Vagina (tissue), 2 donors: ENCODE measurements at regions not wholly inside any gene's neighbourhood (a gene's known extent, or its start where the extent isn't known, plus 50 kb on each side); places are given as distances from the start of the nearest gene placed in this dataset.

Experiments used
- DNase-seq, 2 donors: peaks; one replicate each; pipeline ENCODE4 v3.0.0-alpha.2; 2017; ENCODE audit errors: extremely low spot score in 2 of 2
- H3K27ac ChIP-seq: fragments of 200-600 bp; sonication (generic); one replicate; pipeline ENCODE4 v1.5.1; 2019
- H3K27me3 ChIP-seq: fragments of 200-600 bp; sonication (generic); one replicate; pipeline ENCODE4 v1.5.1; 2019
- H3K36me3 ChIP-seq, 2 donors: fragments of 200-600 bp; sonication (generic); one replicate each; pipeline ENCODE4 v1.5.1; 2017 to 2019
- H3K4me1 ChIP-seq: fragments of 200-600 bp; sonication (generic); one replicate; pipeline ENCODE4 v1.5.1; 2019
- H3K4me3 ChIP-seq, 2 donors: fragments of 200-600 bp; sonication (generic); 1 replicate in 1 of 2; 2 replicates in 1 of 2; pipeline ENCODE4 v1.5.1; 2016 to 2019
- H3K9me3 ChIP-seq: fragments of 200-600 bp; sonication (generic); one replicate; pipeline ENCODE4 v1.5.1; 2019
- CTCF ChIP-seq, 3 experiments: fragments of 450-650 bp in 2 of 3; fragments of 200-600 bp in 1 of 3; sonication (generic) in 1 of 3; IDR thresholded peaks; one replicate each; pipeline ENCODE4 v1.5.1; 2017 to 2019; ENCODE audit warnings: antibody characterized with exemption in 3 of 3, mild to moderate bottlenecking in 2 of 3, moderate library complexity in 2 of 3
- POLR2A ChIP-seq, 2 donors: fragments of 450-650 bp; IDR thresholded peaks; one replicate each; pipeline ENCODE4 v1.6.1; 2017; ENCODE audit warnings: antibody characterized with exemption in 2 of 2, mild to moderate bottlenecking in 2 of 2, moderate library complexity in 2 of 2
- POLR2AphosphoS5 ChIP-seq, 2 donors: sonication (generic); formaldehyde crosslinking; IDR thresholded peaks; one replicate each; pipeline ENCODE4 v1.9.0; 2017; ENCODE audit warnings: antibody characterized with exemption in 2 of 2, mild to moderate bottlenecking in 2 of 2, low read depth in 1 of 2; ENCODE audit not compliant: insufficient read depth in 1 of 2
- intact Hi-C: fragments of 100-400 bp; cut with DNase I; formaldehyde crosslinking; loops from one replicate; pipeline ENCODE4 v1.15.1; 2023

GRCh38 chrX:65610481-65610880 is 57.0 kb upstream of the MSN start:
- Histone ChIP-seq H3K36me3 (no peaks in the 10 kb centered on the region), H3K27ac (no peak overlapping the region), H3K4me1 (peaks cover 18% of the 10 kb centered on the region), H3K9me3 (no peaks in the 10 kb centered on the region), H3K27me3 (no peaks in the 10 kb centered on the region), H3K4me3 (no peak overlapping the region)
- no peak for DNase-seq
- intact Hi-C loops, result no loop called here
- TF ChIP-seq CTCF (IDR thresholded peaks at IDR 0.05), result no peak
- TF ChIP-seq POLR2A (IDR thresholded peaks at IDR 0.05), result no peak
- no peak for TF ChIP-seq POLR2AphosphoS5 (IDR thresholded peaks at IDR 0.05; ENCODE audit: insufficient read depth in 1 of 2, low read depth in 1 of 2)

- Histone ChIP-seq H3K4me1 (peaks cover 18% of the 10 kb centered on the region), H3K36me3 (no peaks in the 10 kb centered on the region), H3K27ac (no peak overlapping the region), H3K4me3 (no peak overlapping the region), H3K9me3 (no peaks in the 10 kb centered on the region), H3K27me3 (no peaks in the 10 kb centered on the region)
- no peak for DNase-seq
- intact Hi-C loops, result no loop called here
- TF ChIP-seq POLR2AphosphoS5 (IDR thresholded peaks at IDR 0.05; ENCODE audit: insufficient read depth in 1 of 2, low read depth in 1 of 2) (no peak), CTCF (IDR thresholded peaks at IDR 0.05) (no peak), POLR2A (IDR thresholded peaks at IDR 0.05) (no peak)
Observed at GRCh38 chrX:65610040-65610439, 57.4 kb upstream of the MSN start.

- no peak overlapping the region for H3K27ac ChIP-seq
- intact Hi-C loops, result no loop called here
- H3K9me3 ChIP-seq, result no peaks in the 10 kb centered on the region
- DNase-seq, result no peak
- H3K4me3 ChIP-seq, result no peak overlapping the region
- no peaks in the 10 kb centered on the region for H3K27me3 ChIP-seq
- H3K36me3 ChIP-seq, result no peaks in the 10 kb centered on the region
- H3K4me1 ChIP-seq, result peaks cover 18% of the 10 kb centered on the region
- no peak for TF ChIP-seq POLR2A (IDR thresholded peaks at IDR 0.05)
- no peak for TF ChIP-seq POLR2AphosphoS5 (IDR thresholded peaks at IDR 0.05; ENCODE audit: insufficient read depth in 1 of 2, low read depth in 1 of 2)
- TF ChIP-seq CTCF (IDR thresholded peaks at IDR 0.05), result no peak
Observed at GRCh38 chrX:65609237-65609636, 58.2 kb upstream of the MSN start.

- no peak for DNase-seq
- no peak for TF ChIP-seq POLR2AphosphoS5 (IDR thresholded peaks at IDR 0.05; ENCODE audit: insufficient read depth in 1 of 2, low read depth in 1 of 2)
- no peak for TF ChIP-seq POLR2A (IDR thresholded peaks at IDR 0.05)
- no peak for TF ChIP-seq CTCF (IDR thresholded peaks at IDR 0.05)
- no peaks in the 10 kb centered on the region for H3K36me3 ChIP-seq
- no peaks in the 10 kb centered on the region for H3K27me3 ChIP-seq
- no peak overlapping the region for H3K27ac ChIP-seq
- no peaks in the 10 kb centered on the region for H3K9me3 ChIP-seq
- peaks cover 18% of the 10 kb centered on the region for H3K4me1 ChIP-seq
- H3K4me3 ChIP-seq, result no peak overlapping the region
- intact Hi-C loops, result no loop called here
Observed at GRCh38 chrX:65608026-65608425, 59.4 kb upstream of the MSN start.

GRCh38 chrX:65607070-65607742 is 60.2 kb upstream of the MSN start:
- Histone ChIP-seq H3K9me3 (no peaks in the 10 kb centered on the region), H3K27me3 (no peaks in the 10 kb centered on the region), H3K4me3 (no peak overlapping the region), H3K36me3 (no peaks in the 10 kb centered on the region), H3K4me1 (peaks cover 19% of the 10 kb centered on the region), H3K27ac (no peak overlapping the region)
- TF ChIP-seq POLR2AphosphoS5 (IDR thresholded peaks at IDR 0.05; ENCODE audit: insufficient read depth in 1 of 2, low read depth in 1 of 2), result no peak
- no peak for TF ChIP-seq POLR2A (IDR thresholded peaks at IDR 0.05)
- no peak for TF ChIP-seq CTCF (IDR thresholded peaks at IDR 0.05)
- intact Hi-C loops, result no loop called here
- no peak for DNase-seq
